Stimulated activated CD4-positive, alpha-beta T cell treated with anti-CD3 and anti-CD28 coated beads, Interleukin-1b, Interleukin-23, amount 100 ng/mL, for 48 hours (primary cell): ENCODE measurements at regions not wholly inside any gene's neighbourhood (a gene's known extent, or its start where the extent isn't known, plus 50 kb on each side); places are given as distances from the start of the nearest gene placed in this dataset.
"Not testable (repeated sequence)": the region's sequence is repeated elsewhere in the genome, so short reads cannot be mapped to it uniquely, and the experiment has no call there.

ENCODE experiments used
- DNase-seq: peaks from one replicate; pipeline ENCODE4 v3.0.0-alpha.2; 2020

- no peak for DNase-seq
Observed at GRCh38 chr2:180591947-180592346, 388.5 kb upstream of the UBE2E3 start.

DNA sequence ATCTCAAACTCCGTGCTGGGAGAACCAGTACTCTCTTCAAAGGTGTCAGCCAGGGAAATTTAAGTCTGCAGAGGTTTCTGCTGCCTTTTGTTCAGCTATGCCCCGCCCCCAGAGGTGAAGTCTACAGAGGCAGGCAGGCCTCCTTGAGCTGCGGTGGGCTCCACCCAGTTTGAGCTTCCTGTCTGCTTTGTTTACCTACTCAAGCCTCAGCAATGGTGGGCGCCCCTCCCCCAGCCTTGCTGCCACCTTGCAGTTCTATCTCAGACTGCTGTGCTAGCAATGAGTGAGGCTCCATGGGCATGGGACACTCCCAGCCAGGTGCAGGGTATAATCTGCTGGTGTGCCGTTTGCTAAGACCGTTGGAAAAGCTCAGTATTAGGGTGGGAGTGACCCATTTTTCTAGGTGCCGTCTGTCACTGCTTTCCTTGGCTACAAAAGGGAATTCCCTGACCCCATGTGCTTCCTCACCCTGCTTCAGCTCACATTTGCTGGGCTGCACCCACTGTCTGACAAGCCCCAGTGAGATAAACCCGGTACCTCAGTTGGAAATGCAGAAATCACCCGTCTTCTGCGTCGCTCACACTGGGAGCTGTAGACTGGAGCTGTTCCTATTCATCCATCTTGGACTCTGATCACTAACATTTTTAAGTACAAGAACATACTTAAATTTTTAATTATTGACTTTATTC lies 389.2 kb upstream of the UBE2E3 start:
- not testable (repeated sequence) for DNase-seq

GRCh38 chr2:180583441-180584140 lies 396.8 kb upstream of the UBE2E3 start:
- no peak for DNase-seq

DNA sequence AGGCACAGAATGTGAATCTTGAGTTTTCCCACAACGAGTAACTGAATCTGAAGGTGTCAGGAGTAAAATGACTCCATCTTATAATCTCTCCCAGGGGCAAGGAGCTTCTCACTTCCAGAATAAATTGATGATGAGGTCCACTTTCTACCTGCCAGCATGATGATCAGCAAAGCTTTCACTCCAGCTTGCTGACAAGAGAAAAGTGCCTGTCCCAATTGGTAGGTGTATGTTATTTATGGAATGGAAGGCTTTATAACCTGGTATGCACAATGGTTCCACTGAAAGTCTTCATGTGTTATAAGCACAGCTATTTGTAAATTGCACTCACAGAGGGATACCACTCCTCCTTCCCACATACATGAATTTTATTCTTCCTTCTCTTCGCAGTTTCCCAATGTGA lies 401.0 kb upstream of the UBE2E3 start:
- no peak for DNase-seq

DNA sequence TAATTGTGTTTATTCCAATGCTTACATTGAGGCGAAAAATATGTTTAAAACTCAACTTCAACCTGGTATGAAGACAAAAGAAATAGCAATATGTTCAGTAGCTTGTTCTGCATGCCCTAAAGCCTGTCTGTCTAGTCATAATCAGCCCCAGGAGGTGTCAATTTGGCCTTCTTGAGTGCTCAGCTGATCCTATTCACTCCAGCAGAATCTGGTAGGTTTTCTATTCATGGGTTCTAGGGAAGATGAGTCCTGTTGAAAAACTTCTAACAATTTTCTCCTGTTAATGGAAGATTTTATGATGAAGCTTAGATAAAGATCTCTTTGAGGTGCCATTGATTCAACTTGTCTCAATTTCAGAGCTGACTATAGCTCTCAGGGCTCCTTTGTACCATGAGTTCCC lies 402.0 kb upstream of the UBE2E3 start:
- no peak for DNase-seq

DNA sequence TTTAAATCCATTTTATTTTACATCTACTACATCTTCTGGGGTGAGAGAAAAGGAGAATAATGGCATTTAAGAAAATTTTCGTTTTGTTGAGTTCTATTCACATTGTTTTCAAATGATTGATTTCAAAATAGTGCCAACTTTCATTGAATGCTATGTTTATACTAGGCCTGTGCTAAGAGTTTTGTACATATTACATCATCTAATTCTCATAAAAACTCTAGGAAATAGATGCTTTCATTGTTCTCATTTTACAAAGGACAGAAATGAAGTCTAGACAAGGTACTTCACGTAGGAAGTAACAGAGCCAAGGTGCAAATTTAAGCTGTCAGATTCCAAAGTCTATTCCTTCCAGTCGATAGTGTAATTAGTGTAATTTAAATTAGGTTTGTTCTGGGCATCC lies 402.8 kb upstream of the UBE2E3 start:
- DNase-seq, result no peak

- no peak for DNase-seq
Observed at GRCh38 chr2:180573951-180574350, 406.5 kb upstream of the UBE2E3 start.

DNA sequence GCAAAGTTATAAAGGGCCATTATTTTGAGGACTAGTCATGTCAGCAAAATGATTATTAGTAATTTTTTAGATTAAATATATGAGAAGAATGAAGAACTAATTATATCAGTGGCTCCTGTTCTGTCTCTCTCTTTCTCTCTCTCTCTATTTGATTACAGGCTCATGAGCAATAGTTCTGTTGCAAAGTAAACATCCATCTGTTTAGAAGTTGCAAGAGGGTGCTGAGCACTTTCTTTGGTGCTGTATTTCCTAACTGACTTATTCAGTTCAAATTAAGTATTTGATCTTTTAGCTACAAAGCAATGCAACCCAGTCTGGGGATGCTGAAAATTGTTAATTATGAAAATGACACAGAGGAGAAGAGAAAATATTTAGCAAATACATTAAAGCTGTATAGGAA lies 408.1 kb upstream of the UBE2E3 start:
- DNase-seq, result no peak

DNA sequence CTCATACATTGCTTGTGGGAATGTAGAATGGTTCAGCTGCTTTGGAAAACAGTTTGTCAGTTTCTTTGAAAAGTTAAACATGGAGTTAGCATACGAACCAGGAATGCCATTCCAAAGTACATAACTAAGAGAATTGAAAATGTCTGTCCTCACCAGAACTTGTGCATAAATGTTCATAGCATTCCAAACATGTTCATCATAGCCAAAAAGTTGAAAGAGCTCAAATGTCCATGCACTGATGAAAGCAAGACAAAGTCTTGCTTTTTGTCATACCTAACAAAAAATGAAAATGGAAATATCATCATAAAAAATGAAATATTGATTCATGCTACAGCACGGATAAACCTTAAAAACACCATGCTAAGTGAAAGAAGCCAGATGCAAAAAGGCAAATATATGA lies 408.8 kb upstream of the UBE2E3 start:
- DNase-seq, result no peak

DNA sequence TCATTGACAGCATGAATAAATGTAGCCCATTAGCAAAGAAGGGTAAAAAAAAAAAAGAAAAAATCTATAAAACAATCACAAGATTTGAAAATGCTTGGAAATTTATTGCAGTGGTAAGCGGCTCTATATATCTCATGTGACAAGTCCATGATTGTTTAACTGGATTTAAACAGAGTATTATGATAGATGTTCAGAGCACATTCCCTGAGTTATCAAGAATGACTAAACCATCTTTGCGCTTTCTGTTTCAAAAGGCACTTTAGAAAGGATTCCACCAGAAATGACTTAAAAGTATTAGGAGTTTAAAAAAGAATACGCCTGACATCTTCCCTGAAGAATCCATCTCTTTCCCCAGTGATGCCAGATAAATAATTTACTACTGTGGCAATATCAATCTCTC lies 409.5 kb upstream of the UBE2E3 start:
- no peak for DNase-seq

- no peak for DNase-seq
Observed at GRCh38 chr2:180564051-180564450, 416.4 kb upstream of the UBE2E3 start.

DNA sequence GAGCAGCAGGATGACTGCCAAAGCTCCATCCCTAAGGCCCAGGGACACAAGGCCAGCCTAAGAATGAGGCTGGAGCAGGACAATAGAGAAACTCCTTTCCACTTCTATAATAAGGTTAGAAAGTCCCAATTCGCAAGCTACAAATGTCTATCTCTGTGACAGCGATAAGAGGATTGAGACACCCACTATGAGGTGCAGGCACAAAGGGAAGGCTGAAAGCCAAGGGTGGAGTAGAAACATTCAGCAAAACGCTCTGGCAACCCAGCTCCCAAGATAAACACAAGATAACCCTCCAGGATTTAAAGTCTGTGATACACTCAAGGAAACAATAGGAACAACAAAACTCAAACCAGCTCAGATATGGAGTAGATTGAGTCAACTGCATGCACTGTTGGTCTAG lies 418.0 kb upstream of the UBE2E3 start:
- no peak for DNase-seq

DNA sequence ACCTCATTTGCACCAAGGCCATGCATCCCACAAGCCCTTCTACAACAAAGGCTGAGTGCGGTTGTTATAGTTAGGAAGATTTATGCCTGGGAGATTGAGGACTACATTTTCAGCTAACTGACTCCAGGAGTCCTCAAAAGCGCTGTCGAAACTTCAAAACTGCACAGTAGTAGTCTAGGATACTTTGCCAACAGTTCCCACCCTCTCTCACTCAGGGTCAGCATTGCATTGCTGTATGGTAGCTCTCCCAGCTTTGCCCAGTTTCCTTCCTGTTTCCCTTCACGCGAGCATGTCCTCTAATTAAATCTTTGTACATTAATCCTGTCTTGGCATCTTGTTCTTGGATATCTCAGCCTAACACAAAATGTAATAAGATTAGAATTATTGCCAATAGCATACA lies 420.6 kb upstream of the UBE2E3 start:
- DNase-seq, result no peak

DNA sequence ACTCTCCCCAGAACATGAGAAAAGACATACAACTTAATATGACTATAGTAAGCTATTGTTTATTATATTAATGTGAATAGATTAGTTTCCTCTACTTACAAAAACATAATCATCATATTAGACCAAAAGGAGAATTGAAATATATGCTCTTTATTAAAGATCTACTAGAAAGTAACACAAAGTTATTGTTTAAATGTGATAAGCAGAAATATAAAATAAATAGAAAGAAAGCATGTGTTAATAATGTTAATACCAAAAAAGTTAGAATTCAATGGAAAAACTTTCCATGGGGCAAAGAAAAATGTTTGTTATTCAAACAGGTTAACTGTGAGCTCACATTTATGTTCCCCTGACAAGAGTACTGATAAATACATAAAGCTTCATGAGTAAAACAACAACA lies 421.4 kb upstream of the UBE2E3 start:
- no peak for DNase-seq

- DNase-seq, result no peak
Observed at GRCh38 chr2:180555391-180555965, 424.9 kb upstream of the UBE2E3 start.

GRCh38 chr2:180554330-180554729 lies 426.1 kb upstream of the UBE2E3 start:
- no peak for DNase-seq

DNA sequence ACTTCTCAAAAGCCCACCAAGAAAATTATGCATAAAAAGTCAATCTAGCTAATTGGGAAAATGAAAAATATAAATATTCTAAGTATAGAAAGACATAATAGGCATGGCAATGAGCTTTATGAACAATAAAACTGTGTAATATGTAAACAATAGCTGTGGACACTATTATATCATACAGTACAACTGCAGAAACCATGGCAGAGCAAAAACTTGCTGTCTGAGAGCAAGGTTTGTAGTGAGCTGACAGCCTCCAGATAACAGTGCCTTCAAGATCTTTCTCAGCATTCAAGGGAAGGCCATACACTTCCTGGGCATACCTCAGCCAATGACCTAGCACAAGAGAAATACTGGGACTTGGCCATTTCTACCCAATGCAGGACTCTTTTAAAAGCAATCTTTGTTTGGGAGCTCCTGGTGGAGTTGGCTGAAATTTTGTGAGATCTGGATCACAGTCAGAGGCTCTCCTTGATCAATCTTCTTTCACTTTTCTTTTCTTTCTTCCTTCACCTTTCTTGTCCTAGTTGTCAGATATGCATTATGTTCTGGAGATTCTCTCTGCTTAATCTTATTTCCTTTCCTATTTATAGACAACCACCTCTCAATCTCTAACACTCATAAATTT lies 427.2 kb upstream of the UBE2E3 start:
- DNase-seq, result no peak

- DNase-seq, result no peak
Observed at GRCh38 chr2:180542511-180542910, 437.9 kb upstream of the UBE2E3 start.

DNA sequence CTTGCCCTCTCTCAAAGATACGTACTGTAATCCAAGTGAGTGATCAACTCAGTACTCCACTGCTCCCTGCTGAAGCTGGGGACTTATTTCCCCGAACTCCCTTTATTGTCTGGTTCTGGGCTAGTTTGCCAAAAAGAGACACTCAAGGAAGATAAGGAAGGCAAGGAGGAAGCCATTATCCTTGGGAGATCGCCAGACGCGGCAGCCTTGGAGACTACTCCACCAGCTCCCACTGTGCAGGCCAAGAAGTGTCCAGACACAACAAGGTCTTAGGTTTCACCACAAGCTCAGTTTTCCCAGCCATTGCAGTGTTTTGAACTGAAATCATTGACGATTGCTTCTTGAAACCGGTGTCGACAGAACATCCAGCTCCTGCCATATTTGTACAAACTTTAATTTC lies 439.6 kb upstream of the UBE2E3 start:
- no peak for DNase-seq

DNA sequence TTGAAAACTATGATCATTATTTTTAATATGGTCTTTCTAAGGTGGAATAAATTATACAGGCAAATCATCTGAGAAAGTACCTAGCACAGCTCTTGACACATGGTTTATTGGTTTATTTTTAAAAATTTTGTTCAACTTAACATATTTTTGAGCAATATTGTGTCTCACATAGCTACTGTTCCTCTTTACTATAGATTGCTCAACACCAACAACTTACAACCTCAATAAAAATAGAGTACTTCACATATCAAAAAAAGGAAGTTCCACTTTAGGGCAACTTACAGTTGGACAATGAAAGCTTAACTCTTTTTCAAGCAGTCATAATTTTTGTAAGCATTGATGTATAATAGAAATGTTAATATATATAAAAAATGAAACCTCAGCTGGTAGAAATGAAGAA lies 440.9 kb upstream of the UBE2E3 start:
- no peak for DNase-seq

DNA sequence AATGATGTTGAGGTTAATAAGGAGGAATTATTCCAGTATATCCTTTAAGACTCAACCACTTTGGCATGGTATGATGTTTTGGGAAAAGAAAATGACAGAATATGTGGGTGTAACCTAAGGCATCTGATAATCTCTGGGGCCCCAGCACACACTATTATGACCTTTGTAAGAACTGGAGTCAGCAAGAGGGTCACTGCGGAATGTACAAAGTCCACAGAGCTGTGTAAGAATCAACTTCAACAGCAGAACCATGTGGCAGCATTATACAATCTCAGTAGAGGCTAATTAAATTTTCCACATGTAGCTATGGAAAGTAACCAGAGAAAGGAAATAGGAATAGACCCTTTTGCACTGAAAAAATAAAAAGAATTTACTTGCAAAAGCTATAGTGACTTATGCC lies 445.1 kb upstream of the UBE2E3 start:
- DNase-seq, result no peak

- DNase-seq, result not testable (repeated sequence)
Observed at GRCh38 chr2:180531787-180532186, 448.6 kb upstream of the UBE2E3 start.

DNA sequence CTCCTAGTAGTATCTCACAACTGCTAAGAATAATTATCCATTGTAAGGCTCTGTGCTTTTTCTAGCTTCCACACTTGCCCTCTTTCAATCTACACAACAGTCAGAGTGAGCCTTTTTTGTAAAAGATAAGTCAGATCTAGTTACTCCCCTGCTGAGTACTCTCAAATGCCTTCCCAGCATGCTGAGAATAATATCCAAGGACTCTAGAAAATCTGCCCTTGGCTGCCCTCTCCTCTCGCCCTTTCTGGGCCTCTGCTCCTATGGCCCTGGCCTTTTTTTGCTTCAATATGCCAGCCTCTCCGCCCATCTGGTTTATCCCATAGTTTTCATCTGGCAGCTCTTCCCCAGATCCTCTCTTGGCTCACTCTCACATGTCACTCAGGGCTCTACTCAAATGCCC lies 455.9 kb upstream of the UBE2E3 start:
- no peak for DNase-seq
